ENCODE measurements at regions not wholly inside any gene's neighbourhood (a gene's known extent, or its start where the extent isn't known, plus 50 kb on each side); places are given as distances from the start of the nearest gene placed in this dataset.
"Not testable (repeated sequence)": the region's sequence is repeated elsewhere in the genome, so short reads cannot be mapped to it uniquely, and the experiment has no call there.

- no peak overlapping the region for H3K27ac Mint-ChIP-seq
- DNase-seq: no peak
- no peak overlapping the region for H3K4me3 Mint-ChIP-seq
- no peaks in the 10 kb centered on the region for H3K36me3 Mint-ChIP-seq
- CTCF ChIA-PET: interaction anchor here (1.1 kb wide), 1 partner anchor 15 kb away, joined by 3 read pairs; no protein-coding TSS in a partner anchor
- no peak for ATAC-seq
- no peaks in the 10 kb centered on the region for H3K9me3 Mint-ChIP-seq (ENCODE audit: low read depth)
- H3K4me1 Mint-ChIP-seq: peaks cover 14% of the 10 kb centered on the region
- peaks cover 21% of the 10 kb centered on the region for H3K27me3 Mint-ChIP-seq
Observed at GRCh38 chr15:59812889-59813288, 123.8 kb upstream of the BNIP2 start.

GRCh38 chr15:59812250-59812870 lies 123.2 kb upstream of the BNIP2 start:
- Mint-ChIP-seq H3K4me1 (peaks cover 14% of the 10 kb centered on the region), H3K27ac (no peak overlapping the region), H3K27me3 (peaks cover 16% of the 10 kb centered on the region), H3K9me3 (ENCODE audit: low read depth) (no peaks in the 10 kb centered on the region), H3K4me3 (no peak overlapping the region), H3K36me3 (no peaks in the 10 kb centered on the region)
- ATAC-seq (no peak), DNase-seq (no peak)
- CTCF ChIA-PET: interaction anchor here (0.8 to 1.1 kb wide), 2 partner anchors 9 to 14 kb away, joined by 3 read pairs; no protein-coding TSS in a partner anchor

- peak overlapping the region; percentile 71 for H3K4me3 Mint-ChIP-seq
- peaks cover 43% of the 10 kb centered on the region for H3K4me1 Mint-ChIP-seq
- H3K27ac Mint-ChIP-seq: peak overlapping the region; percentile 82
- H3K27me3 Mint-ChIP-seq; ATAC-seq; H3K9me3 Mint-ChIP-seq (ENCODE audit: low read depth): not testable (repeated sequence)
- CTCF ChIA-PET: interaction anchor here (1.0 to 2.4 kb wide), 11 partner anchors 9 to 717 kb away, joined by 3 to 9 read pairs (median 3); no protein-coding TSS in a partner anchor
- peak; percentile 91 for DNase-seq
- H3K36me3 Mint-ChIP-seq: peaks cover 11% of the 10 kb centered on the region
Observed at GRCh38 chr15:59803293-59803966, 114.3 kb upstream of the BNIP2 start.

- CTCF ChIA-PET: no interaction called here
- Mint-ChIP-seq H3K4me1 (peaks cover 58% of the 10 kb centered on the region), H3K36me3 (peaks cover 11% of the 10 kb centered on the region), H3K27ac (no peak overlapping the region), H3K27me3 (peaks cover 4% of the 10 kb centered on the region), H3K9me3 (ENCODE audit: low read depth) (no peaks in the 10 kb centered on the region), H3K4me3 (no peak overlapping the region)
- ATAC-seq (no peak), DNase-seq (no peak)
Observed at GRCh38 chr15:59801649-59802048, 112.5 kb upstream of the BNIP2 start.

- H3K27me3 Mint-ChIP-seq: peaks cover 11% of the 10 kb centered on the region
- H3K27ac Mint-ChIP-seq: peak overlapping the region; percentile 48
- ATAC-seq (peak; percentile 37), DNase-seq (no peak)
- peaks cover 55% of the 10 kb centered on the region for H3K4me1 Mint-ChIP-seq
- CTCF ChIA-PET: interaction anchor here (1.0 to 1.2 kb wide), 3 partner anchors 14 to 199 kb away, joined by 3 to 4 read pairs (median 3); no protein-coding TSS in a partner anchor
- H3K9me3 Mint-ChIP-seq (ENCODE audit: low read depth): no peaks in the 10 kb centered on the region
- H3K4me3 Mint-ChIP-seq: peak overlapping the region; percentile 55
- peaks cover 2% of the 10 kb centered on the region for H3K36me3 Mint-ChIP-seq
Observed at GRCh38 chr15:59798605-59798917, 109.4 kb upstream of the BNIP2 start.

GRCh38 chr15:59797756-59798604 lies 108.9 kb upstream of the BNIP2 start:
- CTCF ChIA-PET: interaction anchor here (0.6 to 1.2 kb wide), 4 partner anchors 14 to 199 kb away, joined by 3 to 4 read pairs (median 3); no protein-coding TSS in a partner anchor
- ATAC-seq: peak; percentile 81

GRCh38 chr15:59794229-59794886 lies 105.2 kb upstream of the BNIP2 start:
- H3K36me3 Mint-ChIP-seq: peaks cover 5% of the 10 kb centered on the region
- peaks cover 11% of the 10 kb centered on the region for H3K27me3 Mint-ChIP-seq
- ATAC-seq (peak; percentile 50), DNase-seq (no peak)
- H3K27ac Mint-ChIP-seq: no peak overlapping the region
- no peak overlapping the region for H3K4me3 Mint-ChIP-seq
- peaks cover 39% of the 10 kb centered on the region for H3K4me1 Mint-ChIP-seq
- CTCF ChIA-PET: no interaction called here
- no peaks in the 10 kb centered on the region for H3K9me3 Mint-ChIP-seq (ENCODE audit: low read depth)

More at GRCh38 chr15:59797756-59798604, 108.9 kb upstream of the BNIP2 start:
- peaks cover 49% of the 10 kb centered on the region for H3K4me1 Mint-ChIP-seq
- H3K27ac Mint-ChIP-seq: peak overlapping the region; percentile 48
- no peak for DNase-seq
- H3K9me3 Mint-ChIP-seq (ENCODE audit: low read depth): no peaks in the 10 kb centered on the region
- H3K27me3 Mint-ChIP-seq: peaks cover 11% of the 10 kb centered on the region
- peak overlapping the region; percentile 55 for H3K4me3 Mint-ChIP-seq
- H3K36me3 Mint-ChIP-seq: peaks cover 2% of the 10 kb centered on the region

- DNase-seq (peak; percentile 47), ATAC-seq (peak; percentile 46)
- H3K27ac Mint-ChIP-seq: peak overlapping the region; percentile 30
- CTCF ChIA-PET: interaction anchor here (0.8 to 1.3 kb wide), 3 partner anchors 11 to 15 kb away, joined by 3 to 5 read pairs (median 4); no protein-coding TSS in a partner anchor
- H3K36me3 Mint-ChIP-seq: peaks cover 3% of the 10 kb centered on the region
- H3K4me3 Mint-ChIP-seq: peak overlapping the region; percentile 17
- H3K4me1 Mint-ChIP-seq: peaks cover 30% of the 10 kb centered on the region
- H3K27me3 Mint-ChIP-seq: peaks cover 11% of the 10 kb centered on the region
- H3K9me3 Mint-ChIP-seq (ENCODE audit: low read depth): no peaks in the 10 kb centered on the region
Observed at GRCh38 chr15:59792359-59792758, 103.2 kb upstream of the BNIP2 start.

GRCh38 chr15:59791755-59792154 lies 102.6 kb upstream of the BNIP2 start:
- H3K9me3 Mint-ChIP-seq (ENCODE audit: low read depth): no peaks in the 10 kb centered on the region
- H3K27me3 Mint-ChIP-seq: peaks cover 9% of the 10 kb centered on the region
- peaks cover 25% of the 10 kb centered on the region for H3K4me1 Mint-ChIP-seq
- H3K27ac Mint-ChIP-seq: no peak overlapping the region
- H3K36me3 Mint-ChIP-seq: peaks cover 3% of the 10 kb centered on the region
- DNase-seq (no peak), ATAC-seq (no peak)
- H3K4me3 Mint-ChIP-seq: no peak overlapping the region
- CTCF ChIA-PET: interaction anchor here (0.8 to 1.3 kb wide), 2 partner anchors 12 to 14 kb away, joined by 3 to 4 read pairs; no protein-coding TSS in a partner anchor

GRCh38 chr15:59791079-59791478 lies 102.0 kb upstream of the BNIP2 start:
- ATAC-seq: no peak
- H3K27ac Mint-ChIP-seq: no peak overlapping the region
- peaks cover 3% of the 10 kb centered on the region for H3K36me3 Mint-ChIP-seq
- H3K9me3 Mint-ChIP-seq (ENCODE audit: low read depth): no peaks in the 10 kb centered on the region
- H3K4me3 Mint-ChIP-seq: no peak overlapping the region
- CTCF ChIA-PET: interaction anchor here (1.3 kb wide), 1 partner anchor 13 kb away, joined by 4 read pairs; no protein-coding TSS in a partner anchor
- H3K27me3 Mint-ChIP-seq: peaks cover 6% of the 10 kb centered on the region
- DNase-seq: no peak
- H3K4me1 Mint-ChIP-seq: peaks cover 25% of the 10 kb centered on the region

- H3K4me1 Mint-ChIP-seq: peaks cover 13% of the 10 kb centered on the region
- not testable (repeated sequence) for H3K4me3 Mint-ChIP-seq, DNase-seq
Observed at GRCh38 chr15:59786466-59786865, 97.3 kb upstream of the BNIP2 start.

GRCh38 chr15:59785981-59786380 lies 96.9 kb upstream of the BNIP2 start:
- H3K4me3 Mint-ChIP-seq; DNase-seq; H3K27ac Mint-ChIP-seq; CTCF ChIA-PET; H3K9me3 Mint-ChIP-seq (ENCODE audit: low read depth); H3K36me3 Mint-ChIP-seq; H3K27me3 Mint-ChIP-seq; ATAC-seq: not testable (repeated sequence)
- peaks cover 13% of the 10 kb centered on the region for H3K4me1 Mint-ChIP-seq

More at GRCh38 chr15:59786466-59786865, 97.3 kb upstream of the BNIP2 start:
- H3K9me3 Mint-ChIP-seq (ENCODE audit: low read depth); ATAC-seq; H3K27me3 Mint-ChIP-seq; H3K36me3 Mint-ChIP-seq; CTCF ChIA-PET; H3K27ac Mint-ChIP-seq: not testable (repeated sequence)

Data from activated CD8-positive, alpha-beta memory T cell treated with anti-CD3 and anti-CD28 coated beads, Interleukin-2, amount 10 ng/mL, durations not matched to agents 7 days and 5 days (primary cell).